NCI-H1417 treated with DMSO at 0.1 percent for 48 hours (cell line): ENCODE measurements at regions not wholly inside any gene's neighbourhood (a gene's known extent, or its start where the extent isn't known, plus 50 kb on each side); places are given as distances from the start of the nearest gene placed in this dataset.

ENCODE experiments used
- DNase-seq: peaks from one replicate; lab custom pipeline; 2025; lab: John Stamatoyannopoulos, UW

- DNase-seq = no peak
These were observed 116.5 kb upstream of the NAV2 start for GRCh38 chr11:19595840-19596751.

- DNase-seq = no peak
These were observed 117.2 kb upstream of the NAV2 start for GRCh38 chr11:19595499-19595839.

GRCh38 chr11:19594326-19594725, 118.3 kb upstream of the NAV2 start:
- DNase-seq = no peak

- no peak for DNase-seq
These were observed 119.8 kb upstream of the NAV2 start for GRCh38 chr11:19592842-19593241.

GRCh38 chr11:19589567-19590260, 122.9 kb upstream of the NAV2 start:
- no peak for DNase-seq

- no peak for DNase-seq
These were observed 124.7 kb upstream of the NAV2 start for GRCh38 chr11:19587979-19588378.

GRCh38 chr11:19580646-19581045, 132.0 kb upstream of the NAV2 start:
- DNase-seq = no peak

GRCh38 chr11:19579957-19580356, 132.7 kb upstream of the NAV2 start:
- no peak for DNase-seq

GRCh38 chr11:19578871-19579270, 133.8 kb upstream of the NAV2 start:
- no peak for DNase-seq

- no peak for DNase-seq
These were observed 134.5 kb upstream of the NAV2 start for GRCh38 chr11:19577976-19578619.

- DNase-seq = no peak
These were observed 135.2 kb upstream of the NAV2 start for GRCh38 chr11:19577391-19577975.

- no peak for DNase-seq
These were observed 135.7 kb upstream of the NAV2 start for GRCh38 chr11:19576903-19577302.

GRCh38 chr11:19576054-19576453, 136.6 kb upstream of the NAV2 start:
- no peak for DNase-seq

- DNase-seq = no peak
These were observed 137.7 kb upstream of the NAV2 start for GRCh38 chr11:19574916-19575315.

- no peak for DNase-seq
These were observed 139.0 kb upstream of the NAV2 start for GRCh38 chr11:19573666-19574065.

GRCh38 chr11:19571906-19572305, 140.7 kb upstream of the NAV2 start:
- no peak for DNase-seq

GRCh38 chr11:19570889-19571288, 141.7 kb upstream of the NAV2 start:
- no peak for DNase-seq

GRCh38 chr11:19567996-19568395, 144.6 kb upstream of the NAV2 start:
- DNase-seq = no peak

GRCh38 chr11:19566583-19567379, 145.9 kb upstream of the NAV2 start:
- DNase-seq = no peak

GRCh38 chr11:19565639-19566038, 147.0 kb upstream of the NAV2 start:
- no peak for DNase-seq

GRCh38 chr11:19562156-19562555, 150.5 kb upstream of the NAV2 start:
- no peak for DNase-seq

GRCh38 chr11:19561011-19561410, 151.6 kb upstream of the NAV2 start:
- DNase-seq = no peak
